ENCODE measurements at regions not wholly inside any gene's neighbourhood (a gene's known extent, or its start where the extent isn't known, plus 50 kb on each side); places are given as distances from the start of the nearest gene placed in this dataset.

DNA sequence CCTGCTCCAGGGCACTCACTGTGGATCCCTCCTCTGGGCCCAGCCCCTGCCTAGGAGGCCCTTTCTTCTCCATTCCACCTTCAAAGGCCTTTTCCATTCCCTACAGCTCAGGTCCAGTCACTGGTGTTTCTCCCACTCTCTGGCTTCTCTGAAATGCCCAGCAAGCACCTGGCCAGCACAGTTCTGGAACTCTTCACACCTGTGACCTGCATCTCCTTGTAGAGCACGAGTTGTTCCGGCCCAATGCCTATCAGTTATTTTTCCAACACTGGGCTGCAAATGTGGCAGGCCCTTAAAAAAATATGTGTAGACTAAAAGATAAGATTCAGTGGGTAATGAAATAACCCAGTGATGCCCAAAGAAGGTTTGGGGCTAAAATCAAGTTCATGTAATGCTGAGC, 87.1 kb downstream of the PRLHR start:
- no peak for ATAC-seq
- Mint-ChIP-seq H3K4me3 (no peak overlapping the region), H3K4me1 (peaks cover 7% of the 10 kb centered on the region), H3K27ac (no peak overlapping the region), H3K27me3 (peaks cover 9% of the 10 kb centered on the region), H3K36me3 (ENCODE audit: low read depth) (no peaks in the 10 kb centered on the region)
- H3K9me3 ChIP-seq (ENCODE audit: control insufficient read depth, low read length, poor library complexity, severe bottlenecking): no peaks in the 10 kb centered on the region
- DNase-seq: no peak

- H3K27ac Mint-ChIP-seq: no peak overlapping the region
- H3K27me3 Mint-ChIP-seq: peaks cover 6% of the 10 kb centered on the region
- no peak overlapping the region for H3K4me3 Mint-ChIP-seq
- peaks cover 7% of the 10 kb centered on the region for H3K4me1 Mint-ChIP-seq
- no peaks in the 10 kb centered on the region for H3K36me3 Mint-ChIP-seq (ENCODE audit: low read depth)
- ATAC-seq (no peak), DNase-seq (no peak)
- no peaks in the 10 kb centered on the region for H3K9me3 ChIP-seq (ENCODE audit: control insufficient read depth, low read length, poor library complexity, severe bottlenecking)
These were observed 88.5 kb downstream of the PRLHR start for GRCh38 chr10:118506671-118507590.

GRCh38 chr10:118505363-118505762, 90.1 kb downstream of the PRLHR start:
- Mint-ChIP-seq H3K4me1 (peaks cover 7% of the 10 kb centered on the region), H3K27ac (no peak overlapping the region), H3K27me3 (peaks cover 11% of the 10 kb centered on the region), H3K4me3 (no peak overlapping the region), H3K36me3 (ENCODE audit: low read depth) (no peaks in the 10 kb centered on the region)
- ATAC-seq (no peak), DNase-seq (no peak)
- H3K9me3 ChIP-seq (ENCODE audit: control insufficient read depth, low read length, poor library complexity, severe bottlenecking): no peaks in the 10 kb centered on the region

DNA sequence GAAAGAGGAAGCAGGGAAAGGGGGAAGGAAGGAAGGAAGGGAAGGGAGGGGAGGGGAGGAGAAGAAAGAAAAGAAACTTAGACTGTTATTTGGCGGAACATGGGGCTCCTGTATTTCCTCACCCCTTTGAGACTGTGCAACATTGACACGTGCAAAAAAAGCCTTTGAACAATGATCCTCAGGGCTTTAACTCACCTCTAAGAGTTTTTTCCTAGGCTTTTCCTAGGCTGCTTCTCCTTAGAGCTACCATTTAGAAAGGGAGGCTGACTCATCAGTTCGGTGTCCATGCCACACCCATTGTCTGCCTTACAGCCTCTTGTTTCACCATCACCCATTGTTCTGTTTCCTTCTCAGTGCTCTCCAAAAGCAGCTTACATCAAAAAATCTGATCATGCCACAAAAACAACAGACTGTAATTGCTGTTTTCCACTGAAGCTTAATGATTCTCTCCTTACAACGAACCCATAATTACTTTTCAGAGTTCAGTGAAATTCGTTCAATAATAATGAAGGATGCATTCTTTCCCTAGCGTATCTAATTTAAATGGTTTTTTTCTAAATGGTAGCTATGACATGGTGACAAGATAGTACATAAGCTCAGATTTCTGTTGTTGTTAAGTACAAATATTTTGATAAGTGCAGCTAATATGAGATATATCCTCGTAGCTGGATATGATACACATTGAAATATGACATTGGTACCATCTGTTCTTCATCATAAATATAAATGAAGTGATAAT, 90.8 kb downstream of the PRLHR start:
- H3K27ac Mint-ChIP-seq: no peak overlapping the region
- peaks cover 7% of the 10 kb centered on the region for H3K4me1 Mint-ChIP-seq
- H3K4me3 Mint-ChIP-seq: no peak overlapping the region
- no peak for DNase-seq
- peaks cover 14% of the 10 kb centered on the region for H3K27me3 Mint-ChIP-seq
- no peak for ATAC-seq
- H3K36me3 Mint-ChIP-seq (ENCODE audit: low read depth): no peaks in the 10 kb centered on the region
- H3K9me3 ChIP-seq (ENCODE audit: control insufficient read depth, low read length, poor library complexity, severe bottlenecking): no peaks in the 10 kb centered on the region

DNA sequence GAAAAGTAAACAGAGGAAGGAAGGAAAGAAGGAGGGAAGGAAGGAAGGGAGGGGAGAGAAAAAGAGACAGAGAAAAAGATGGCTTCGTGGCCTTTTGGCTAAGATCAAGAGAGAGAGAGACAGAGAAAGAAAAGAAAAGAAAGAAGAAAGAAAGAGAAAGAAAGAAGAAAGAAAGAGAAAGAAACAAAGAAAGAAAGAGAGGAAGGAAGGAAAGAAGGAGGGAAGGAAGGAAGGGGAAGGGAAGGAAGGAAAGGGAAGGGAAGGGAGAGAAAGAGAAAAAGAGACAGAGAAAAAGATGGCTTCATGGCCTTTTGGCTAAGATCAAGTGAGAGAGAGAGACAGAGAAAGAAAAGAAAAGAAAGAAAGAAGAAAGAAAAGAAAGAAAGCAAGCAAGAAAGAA, 91.4 kb downstream of the PRLHR start:
- Mint-ChIP-seq H3K36me3 (ENCODE audit: low read depth) (no peaks in the 10 kb centered on the region), H3K4me3 (no peak overlapping the region), H3K4me1 (peaks cover 7% of the 10 kb centered on the region), H3K27me3 (peaks cover 20% of the 10 kb centered on the region), H3K27ac (no peak overlapping the region)
- ATAC-seq (no peak), DNase-seq (no peak)
- H3K9me3 ChIP-seq (ENCODE audit: control insufficient read depth, low read length, poor library complexity, severe bottlenecking): no peaks in the 10 kb centered on the region

DNA sequence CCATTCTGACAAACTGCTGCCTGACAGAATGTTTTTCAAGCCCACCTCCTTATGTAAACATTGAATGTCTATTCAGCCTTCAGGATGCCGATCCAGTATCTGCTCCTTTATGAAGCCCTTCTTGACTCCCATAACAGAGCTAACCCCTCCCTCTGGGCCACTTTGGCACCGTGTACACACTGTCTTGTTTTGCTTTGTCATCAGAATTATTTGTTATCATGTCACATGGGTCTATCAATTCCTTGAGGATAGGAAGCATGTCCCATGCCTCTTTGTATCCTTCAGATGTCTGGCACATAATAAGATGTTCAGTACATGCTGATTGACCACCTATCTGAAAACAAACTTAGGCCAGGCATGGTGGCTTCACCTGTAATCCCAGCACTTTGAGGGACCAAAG, 92.3 kb downstream of the PRLHR start:
- H3K36me3 Mint-ChIP-seq (ENCODE audit: low read depth): no peaks in the 10 kb centered on the region
- no peak overlapping the region for H3K27ac Mint-ChIP-seq
- peaks cover 20% of the 10 kb centered on the region for H3K27me3 Mint-ChIP-seq
- no peak for DNase-seq
- no peak for ATAC-seq
- H3K9me3 ChIP-seq (ENCODE audit: control insufficient read depth, low read length, poor library complexity, severe bottlenecking): no peaks in the 10 kb centered on the region
- H3K4me1 Mint-ChIP-seq: peaks cover 7% of the 10 kb centered on the region
- no peak overlapping the region for H3K4me3 Mint-ChIP-seq

GRCh38 chr10:118501637-118502440, 93.6 kb downstream of the PRLHR start:
- Mint-ChIP-seq H3K36me3 (ENCODE audit: low read depth) (no peaks in the 10 kb centered on the region), H3K27me3 (peaks cover 31% of the 10 kb centered on the region), H3K27ac (no peak overlapping the region), H3K4me3 (no peak overlapping the region), H3K4me1 (peaks cover 7% of the 10 kb centered on the region)
- no peaks in the 10 kb centered on the region for H3K9me3 ChIP-seq (ENCODE audit: control insufficient read depth, low read length, poor library complexity, severe bottlenecking)
- DNase-seq (no peak), ATAC-seq (no peak)

DNA sequence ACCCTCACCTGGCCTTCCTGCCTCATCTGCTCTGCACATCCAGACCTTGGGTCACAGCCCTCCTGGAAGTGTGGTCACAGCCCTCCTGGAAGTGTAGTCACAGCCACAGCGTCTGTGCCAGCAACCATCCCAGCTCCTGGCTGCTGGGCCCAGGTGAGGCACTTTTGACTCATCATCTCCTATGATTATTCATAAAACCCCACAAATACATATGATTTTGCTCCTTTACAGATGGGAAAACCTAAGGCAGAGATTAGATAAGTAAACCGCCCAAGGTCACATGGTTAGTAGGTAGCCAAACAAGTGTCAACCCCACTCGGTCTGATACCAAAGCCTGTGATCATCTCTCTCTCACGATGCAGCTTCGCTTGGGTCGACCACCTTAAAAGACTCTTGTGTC, 94.3 kb downstream of the PRLHR start:
- ATAC-seq (no peak), DNase-seq (no peak)
- Mint-ChIP-seq H3K4me1 (peaks cover 7% of the 10 kb centered on the region), H3K4me3 (no peak overlapping the region), H3K27me3 (peaks cover 33% of the 10 kb centered on the region), H3K27ac (no peak overlapping the region), H3K36me3 (ENCODE audit: low read depth) (no peaks in the 10 kb centered on the region)
- no peaks in the 10 kb centered on the region for H3K9me3 ChIP-seq (ENCODE audit: control insufficient read depth, low read length, poor library complexity, severe bottlenecking)

DNA sequence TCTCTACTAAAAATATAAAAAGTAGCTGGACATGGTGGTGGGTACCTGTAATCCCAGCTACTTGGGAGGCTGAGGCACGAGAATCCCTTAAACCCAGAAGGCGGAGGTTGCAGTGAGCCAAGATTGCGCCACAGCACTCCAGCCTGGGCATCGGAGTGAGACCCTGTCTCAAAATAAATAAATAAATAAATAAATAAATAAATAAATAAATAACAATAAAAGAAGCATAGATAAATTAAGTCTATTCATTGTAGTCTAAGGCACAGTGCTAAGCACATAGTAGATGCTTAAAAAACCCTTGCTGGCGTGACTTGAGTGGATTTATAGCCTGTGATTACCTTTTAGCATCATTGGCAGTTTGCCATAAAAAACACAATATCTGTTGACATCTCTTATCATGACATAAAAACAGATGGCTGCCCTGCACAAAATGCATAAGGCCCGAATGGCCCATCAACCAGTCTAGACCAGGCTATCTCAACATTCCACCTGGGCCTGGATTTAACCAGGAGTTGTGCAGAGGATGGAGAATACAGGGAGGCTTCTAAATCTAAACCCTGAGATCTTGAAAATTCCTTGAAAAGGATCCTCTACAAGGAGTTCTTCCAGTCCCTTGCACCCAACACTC, 94.9 kb downstream of the PRLHR start:
- H3K4me3 Mint-ChIP-seq: no peak overlapping the region
- no peaks in the 10 kb centered on the region for H3K9me3 ChIP-seq (ENCODE audit: control insufficient read depth, low read length, poor library complexity, severe bottlenecking)
- DNase-seq (no peak), ATAC-seq (no peak)
- peaks cover 35% of the 10 kb centered on the region for H3K27me3 Mint-ChIP-seq
- H3K4me1 Mint-ChIP-seq: peaks cover 7% of the 10 kb centered on the region
- H3K27ac Mint-ChIP-seq: no peak overlapping the region
- H3K36me3 Mint-ChIP-seq (ENCODE audit: low read depth): no peaks in the 10 kb centered on the region

- DNase-seq (no peak), ATAC-seq (no peak)
- no peak overlapping the region for H3K4me3 Mint-ChIP-seq
- no peaks in the 10 kb centered on the region for H3K36me3 Mint-ChIP-seq (ENCODE audit: low read depth)
- peaks cover 6% of the 10 kb centered on the region for H3K4me1 Mint-ChIP-seq
- H3K27me3 Mint-ChIP-seq: peaks cover 40% of the 10 kb centered on the region
- no peaks in the 10 kb centered on the region for H3K9me3 ChIP-seq (ENCODE audit: control insufficient read depth, low read length, poor library complexity, severe bottlenecking)
- H3K27ac Mint-ChIP-seq: no peak overlapping the region
These were observed 96.3 kb downstream of the PRLHR start for GRCh38 chr10:118499186-118499585.

GRCh38 chr10:118498623-118499022, 96.8 kb downstream of the PRLHR start:
- no peak for DNase-seq
- Mint-ChIP-seq H3K27ac (no peak overlapping the region), H3K4me1 (no peaks in the 10 kb centered on the region), H3K36me3 (ENCODE audit: low read depth) (no peaks in the 10 kb centered on the region), H3K27me3 (peaks cover 41% of the 10 kb centered on the region), H3K4me3 (no peak overlapping the region)
- no peaks in the 10 kb centered on the region for H3K9me3 ChIP-seq (ENCODE audit: control insufficient read depth, low read length, poor library complexity, severe bottlenecking)
- ATAC-seq: no peak

- no peaks in the 10 kb centered on the region for H3K4me1 Mint-ChIP-seq
These were observed 98.2 kb downstream of the PRLHR start for GRCh38 chr10:118497227-118497626.

DNA sequence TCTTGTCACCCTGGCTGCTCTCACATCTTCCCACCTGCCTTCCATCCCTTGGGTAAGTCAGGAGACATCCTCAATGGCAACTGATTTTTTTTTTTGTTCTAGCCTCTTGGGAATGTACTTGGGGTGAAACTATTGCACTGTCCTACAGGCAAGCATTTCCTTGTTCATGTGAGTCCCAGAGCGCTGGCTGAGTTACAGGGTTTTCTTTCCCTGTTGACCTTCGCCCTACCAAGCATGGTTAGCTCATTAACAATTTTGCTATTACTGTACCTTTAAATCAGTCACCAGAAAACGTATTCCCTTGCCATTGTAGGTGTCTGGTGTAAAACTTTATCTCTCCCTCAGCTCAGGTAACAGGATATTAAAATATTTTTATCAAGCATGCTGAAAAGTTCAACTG, 98.9 kb downstream of the PRLHR start:
- Mint-ChIP-seq H3K4me3 (no peak overlapping the region), H3K27me3 (peaks cover 46% of the 10 kb centered on the region), H3K36me3 (ENCODE audit: low read depth) (no peaks in the 10 kb centered on the region), H3K4me1 (no peaks in the 10 kb centered on the region), H3K27ac (no peak overlapping the region)
- no peaks in the 10 kb centered on the region for H3K9me3 ChIP-seq (ENCODE audit: control insufficient read depth, low read length, poor library complexity, severe bottlenecking)
- ATAC-seq: no peak
- no peak for DNase-seq

More at GRCh38 chr10:118497227-118497626, 98.2 kb downstream of the PRLHR start:
- no peaks in the 10 kb centered on the region for H3K9me3 ChIP-seq (ENCODE audit: control insufficient read depth, low read length, poor library complexity, severe bottlenecking)
- H3K27me3 Mint-ChIP-seq: peaks cover 46% of the 10 kb centered on the region
- no peaks in the 10 kb centered on the region for H3K36me3 Mint-ChIP-seq (ENCODE audit: low read depth)
- H3K27ac Mint-ChIP-seq: no peak overlapping the region
- ATAC-seq (no peak), DNase-seq (no peak)
- no peak overlapping the region for H3K4me3 Mint-ChIP-seq
